ENCODE measurements at regions not wholly inside any gene's neighbourhood (a gene's known extent, or its start where the extent isn't known, plus 50 kb on each side); places are given as distances from the start of the nearest gene placed in this dataset.

DNA sequence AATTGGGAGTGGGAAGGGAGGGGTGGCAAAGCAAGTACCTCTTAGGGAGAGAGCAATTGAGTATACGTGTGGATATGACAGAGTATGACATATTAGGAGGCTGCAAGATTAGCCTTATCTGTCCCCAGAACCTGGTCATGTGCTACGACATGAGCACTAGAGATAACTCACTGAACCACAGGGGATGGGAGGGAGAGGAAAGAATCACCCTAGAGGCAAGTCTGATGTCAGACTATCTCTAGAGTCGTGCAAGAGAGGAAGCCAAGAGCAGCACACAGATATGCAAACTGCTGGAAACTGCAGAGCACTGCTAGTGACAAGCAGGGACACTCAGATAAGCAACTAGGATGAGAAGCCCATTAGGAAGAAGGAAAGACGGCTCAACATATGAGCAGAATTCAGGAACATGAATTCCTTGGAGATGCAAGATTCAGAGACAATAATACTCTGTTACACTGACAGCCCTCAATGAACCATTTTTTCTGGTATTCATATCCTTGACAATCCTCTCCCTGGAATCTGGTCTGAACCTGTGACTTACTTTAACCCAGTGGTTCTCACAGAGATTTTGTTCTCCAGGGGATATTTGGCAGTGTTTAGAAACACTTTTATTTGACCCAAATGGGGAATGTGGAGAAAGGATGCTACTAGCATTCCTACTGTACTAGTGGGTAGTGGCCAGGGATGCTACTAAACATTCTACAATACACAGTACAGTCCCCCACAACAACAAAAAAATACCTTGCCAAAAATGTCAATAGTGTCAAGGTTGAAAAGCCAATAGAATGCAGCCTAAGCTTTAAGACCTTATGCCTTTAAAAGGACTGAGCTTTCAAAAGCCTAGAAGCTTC, 84.0 kb upstream of the BMP2K start:
- TF ChIP-seq CTCF (IDR thresholded peaks at IDR 0.05), result no peak
- ATAC-seq (ENCODE audit: low FRiP score), result no peak
- DNase-seq (ENCODE audit: low spot score), result no peak

DNA sequence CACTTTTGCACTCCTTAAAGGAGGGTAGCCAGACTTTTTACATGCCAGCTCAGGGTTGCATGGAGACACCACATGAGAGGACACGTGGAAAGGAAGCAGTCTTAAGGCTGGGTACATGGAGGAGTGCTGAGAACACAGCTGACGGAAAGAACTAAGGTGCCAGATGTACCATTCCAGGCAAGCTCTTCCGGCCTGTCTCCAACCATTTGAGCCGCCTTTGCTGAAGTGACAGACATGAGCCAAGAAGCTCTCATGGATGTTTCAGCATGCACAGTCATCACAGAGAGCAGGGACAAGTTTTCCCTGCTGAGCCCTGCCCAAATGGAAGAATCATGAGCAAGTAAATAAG, 83.4 kb upstream of the BMP2K start:
- ATAC-seq (ENCODE audit: low FRiP score), result no peak
- DNase-seq (ENCODE audit: low spot score), result no peak
- no peak for TF ChIP-seq CTCF (IDR thresholded peaks at IDR 0.05)

- ATAC-seq (ENCODE audit: low FRiP score) (peak; percentile 66), DNase-seq (ENCODE audit: low spot score) (no peak)
- TF ChIP-seq CTCF (IDR thresholded peaks at IDR 0.05), result no peak
Observed at GRCh38 chr4:78693777-78694456, 82.2 kb upstream of the BMP2K start.

DNA sequence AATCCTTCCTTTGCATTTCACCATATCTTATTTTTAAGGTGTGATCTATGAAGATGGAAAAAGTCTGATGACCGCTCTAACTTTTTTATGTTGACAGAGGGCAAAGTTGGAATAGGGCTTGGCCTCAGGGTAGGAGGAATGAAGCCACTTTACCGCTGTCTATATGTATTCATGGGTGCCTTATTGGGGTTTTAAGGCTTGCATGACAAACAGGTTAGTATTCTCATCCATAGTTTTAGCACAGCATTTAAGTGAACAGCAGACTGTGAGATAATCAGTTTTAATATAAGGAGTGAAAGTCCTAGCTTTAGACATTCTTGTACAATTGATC, 81.7 kb upstream of the BMP2K start:
- no peak for TF ChIP-seq CTCF (IDR thresholded peaks at IDR 0.05)
- no peak for ATAC-seq (ENCODE audit: low FRiP score)

DNA sequence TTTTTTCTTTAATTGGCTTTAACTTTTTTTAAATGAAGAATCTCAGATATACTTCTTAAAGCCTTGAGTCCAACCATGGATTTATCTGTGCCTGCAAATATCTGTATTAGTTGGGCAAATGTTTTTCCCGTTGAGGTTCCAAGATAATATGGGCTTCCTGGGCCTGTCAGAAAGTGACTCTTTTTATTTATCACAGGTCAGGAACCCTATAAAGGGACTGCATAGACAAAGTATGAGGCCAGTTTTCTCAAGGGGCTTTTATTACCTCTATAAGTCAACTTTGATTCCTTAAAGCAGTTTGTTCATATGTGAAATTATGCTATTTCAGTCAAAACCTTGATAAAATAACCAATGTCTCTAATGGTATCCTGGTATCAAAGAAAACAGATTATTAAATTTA, 80.2 kb upstream of the BMP2K start:
- no peak for DNase-seq (ENCODE audit: low spot score)
- no peak for TF ChIP-seq CTCF (IDR thresholded peaks at IDR 0.05)
- ATAC-seq (ENCODE audit: low FRiP score), result no peak

More for the DNA sequence above, 81.7 kb upstream of the BMP2K start:
- no peak for DNase-seq (ENCODE audit: low spot score)

GRCh38 chr4:78703079-78703478, 73.1 kb upstream of the BMP2K start:
- DNase-seq (ENCODE audit: low spot score) (no peak), ATAC-seq (ENCODE audit: low FRiP score) (no peak)
- no peak for TF ChIP-seq CTCF (IDR thresholded peaks at IDR 0.05)

DNA sequence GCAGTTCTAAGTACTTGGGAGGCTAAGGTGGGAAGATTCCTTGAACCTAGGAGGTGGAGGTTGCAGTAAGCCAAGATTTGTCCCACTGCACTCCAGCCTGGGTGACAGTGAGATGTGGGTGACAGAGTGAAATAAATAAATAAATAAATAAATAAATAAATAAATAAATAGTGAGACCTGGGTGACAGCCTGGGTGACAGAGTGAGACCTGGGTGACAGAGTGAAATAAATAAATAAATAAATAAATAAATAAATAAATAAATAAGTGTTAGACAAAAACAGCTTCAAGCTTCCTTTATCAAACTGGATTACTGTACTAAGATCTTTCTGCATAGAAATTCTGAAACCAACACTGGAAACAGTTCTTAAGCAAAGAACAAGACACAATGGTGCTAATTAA, 71.8 kb upstream of the BMP2K start:
- DNase-seq (ENCODE audit: low spot score) (no peak), ATAC-seq (ENCODE audit: low FRiP score) (no peak)
- no peak for TF ChIP-seq CTCF (IDR thresholded peaks at IDR 0.05)

All from omental fat pad (tissue), 3 donors.